B cell (primary cell): ENCODE measurements at regions not wholly inside any gene's neighbourhood (a gene's known extent, or its start where the extent isn't known, plus 50 kb on each side); places are given as distances from the start of the nearest gene placed in this dataset.

Experiments
- CTCF ChIP-seq: fragments of 200-600 bp; IDR thresholded peaks from one replicate; pipeline ENCODE4 v1.8.0; 2022; ENCODE audit warnings: antibody characterized with exemption, mild to moderate bottlenecking
- EZH2 ChIP-seq: IDR thresholded peaks from 2 replicates; pipeline ENCODE4 v1.6.1; 2012; ENCODE audit warnings: borderline replicate concordance, low read depth, mild to moderate bottlenecking, moderate library complexity, low read length; ENCODE audit not compliant: insufficient read depth, poor library complexity, severe bottlenecking

GRCh38 chr5:8505196-8505595 is 636.2 kb downstream of the MTRR start:
- TF ChIP-seq EZH2 (no peak), CTCF (no peak)
